ENCODE measurements at regions not wholly inside any gene's neighbourhood (a gene's known extent, or its start where the extent isn't known, plus 50 kb on each side); places are given as distances from the start of the nearest gene placed in this dataset.

- peak in 4 of 6 experiments; percentile 29 to 52 (median 44) for DNase-seq
These were observed 50.5 kb upstream of the FBRSL1 start for GRCh38 chr12:132439333-132439904.

GRCh38 chr12:132438726-132439125 is 51.2 kb upstream of the FBRSL1 start:
- DNase-seq = no peak

GRCh38 chr12:132437943-132438700 is 51.8 kb upstream of the FBRSL1 start:
- DNase-seq = peak in 3 of 6 experiments; percentile 19 to 39 (median 35)

GRCh38 chr12:132437252-132437932 is 52.6 kb upstream of the FBRSL1 start:
- DNase-seq = peak in 1 of 6 experiments; percentile 21

- no peak for DNase-seq
These were observed 53.1 kb upstream of the FBRSL1 start for GRCh38 chr12:132436791-132437251.

- DNase-seq = no peak
These were observed 54.3 kb upstream of the FBRSL1 start for GRCh38 chr12:132435486-132436187.

GRCh38 chr12:132433641-132434395 is 56.1 kb upstream of the FBRSL1 start:
- no peak for DNase-seq

- no peak for DNase-seq
These were observed 57.0 kb upstream of the FBRSL1 start for GRCh38 chr12:132432721-132433577.

- no peak for DNase-seq
These were observed 57.7 kb upstream of the FBRSL1 start for GRCh38 chr12:132432126-132432705.

GRCh38 chr12:132430838-132431774 is 58.8 kb upstream of the FBRSL1 start:
- DNase-seq = no peak

GRCh38 chr12:132429946-132430643 is 59.9 kb upstream of the FBRSL1 start:
- peak; percentile 34 to 66 (median 54) for DNase-seq

GRCh38 chr12:132429602-132429945 is 60.4 kb upstream of the FBRSL1 start:
- DNase-seq = no peak

- no peak for DNase-seq
These were observed 60.9 kb upstream of the FBRSL1 start for GRCh38 chr12:132428936-132429601.

GRCh38 chr12:132427999-132428935 is 61.7 kb upstream of the FBRSL1 start:
- DNase-seq = no peak

- no peak for DNase-seq
These were observed 62.7 kb upstream of the FBRSL1 start for GRCh38 chr12:132427174-132427768.

- no peak for DNase-seq
These were observed 63.4 kb upstream of the FBRSL1 start for GRCh38 chr12:132426349-132427173.
